Activated naive CD8-positive, alpha-beta T cell (primary cell): ENCODE measurements at regions not wholly inside any gene's neighbourhood (a gene's known extent, or its start where the extent isn't known, plus 50 kb on each side); places are given as distances from the start of the nearest gene placed in this dataset.

Experiments used
- H3K27ac Mint-ChIP-seq: one replicate; pipeline ENCODE4 v1.8.0; 2021; ENCODE audit warnings: mixed read lengths
- H3K27me3 Mint-ChIP-seq: one replicate; pipeline ENCODE4 v1.8.0; 2021; ENCODE audit warnings: mixed read lengths
- H3K36me3 Mint-ChIP-seq: one replicate; pipeline ENCODE4 v1.8.0; 2021; ENCODE audit warnings: mixed read lengths
- H3K4me1 Mint-ChIP-seq: one replicate; pipeline ENCODE4 v1.8.0; 2021; ENCODE audit warnings: low read depth, mixed read lengths
- H3K4me3 Mint-ChIP-seq: one replicate; pipeline ENCODE4 v1.8.0; 2021; ENCODE audit warnings: mild to moderate bottlenecking, mixed read lengths
- H3K9me3 Mint-ChIP-seq: one replicate; pipeline ENCODE4 v1.8.0; 2021; ENCODE audit warnings: low read depth, mixed read lengths

GRCh38 chr10:29962166-29962850 lies 97.1 kb downstream of the JCAD start:
- no peak overlapping the region for H3K4me3 Mint-ChIP-seq
- no peaks in the 10 kb centered on the region for H3K27me3 Mint-ChIP-seq
- H3K4me1 Mint-ChIP-seq = no peaks in the 10 kb centered on the region
- no peaks in the 10 kb centered on the region for H3K36me3 Mint-ChIP-seq
- H3K9me3 Mint-ChIP-seq = no peaks in the 10 kb centered on the region
- H3K27ac Mint-ChIP-seq = no peak overlapping the region

GRCh38 chr10:29961351-29961750 lies 98.0 kb downstream of the JCAD start:
- no peak overlapping the region for H3K27ac Mint-ChIP-seq
- no peaks in the 10 kb centered on the region for H3K27me3 Mint-ChIP-seq
- no peaks in the 10 kb centered on the region for H3K4me1 Mint-ChIP-seq

GRCh38 chr10:29960261-29960660 lies 99.1 kb downstream of the JCAD start:
- no peaks in the 10 kb centered on the region for H3K4me1 Mint-ChIP-seq

More at GRCh38 chr10:29961351-29961750, 98.0 kb downstream of the JCAD start:
- H3K9me3 Mint-ChIP-seq = no peaks in the 10 kb centered on the region
- H3K4me3 Mint-ChIP-seq = no peak overlapping the region
- no peaks in the 10 kb centered on the region for H3K36me3 Mint-ChIP-seq

GRCh38 chr10:29959586-29959985 lies 99.8 kb downstream of the JCAD start:
- Mint-ChIP-seq H3K36me3 (no peaks in the 10 kb centered on the region), H3K9me3 (no peaks in the 10 kb centered on the region), H3K27me3 (no peaks in the 10 kb centered on the region), H3K4me1 (no peaks in the 10 kb centered on the region), H3K27ac (no peak overlapping the region), H3K4me3 (no peak overlapping the region)

More at GRCh38 chr10:29960261-29960660, 99.1 kb downstream of the JCAD start:
- Mint-ChIP-seq H3K36me3 (no peaks in the 10 kb centered on the region), H3K9me3 (no peaks in the 10 kb centered on the region), H3K4me3 (no peak overlapping the region), H3K27ac (no peak overlapping the region), H3K27me3 (no peaks in the 10 kb centered on the region)

GRCh38 chr10:29958440-29958839 lies 100.9 kb downstream of the JCAD start:
- Mint-ChIP-seq H3K27me3 (no peaks in the 10 kb centered on the region), H3K4me3 (no peak overlapping the region), H3K4me1 (no peaks in the 10 kb centered on the region), H3K36me3 (no peaks in the 10 kb centered on the region), H3K27ac (no peak overlapping the region), H3K9me3 (no peaks in the 10 kb centered on the region)

GRCh38 chr10:29957907-29958331 lies 101.5 kb downstream of the JCAD start:
- H3K9me3 Mint-ChIP-seq = no peaks in the 10 kb centered on the region
- H3K36me3 Mint-ChIP-seq = no peaks in the 10 kb centered on the region
- no peak overlapping the region for H3K27ac Mint-ChIP-seq
- no peak overlapping the region for H3K4me3 Mint-ChIP-seq
- H3K27me3 Mint-ChIP-seq = no peaks in the 10 kb centered on the region
- H3K4me1 Mint-ChIP-seq = no peaks in the 10 kb centered on the region

- Mint-ChIP-seq H3K36me3 (no peaks in the 10 kb centered on the region), H3K27ac (no peak overlapping the region)
These were observed 102.2 kb downstream of the JCAD start for GRCh38 chr10:29957236-29957635.

GRCh38 chr10:29956335-29956924 lies 103.0 kb downstream of the JCAD start:
- Mint-ChIP-seq H3K9me3 (no peaks in the 10 kb centered on the region), H3K4me1 (no peaks in the 10 kb centered on the region), H3K27ac (no peak overlapping the region), H3K27me3 (no peaks in the 10 kb centered on the region), H3K4me3 (no peak overlapping the region), H3K36me3 (no peaks in the 10 kb centered on the region)

More at GRCh38 chr10:29957236-29957635, 102.2 kb downstream of the JCAD start:
- Mint-ChIP-seq H3K9me3 (no peaks in the 10 kb centered on the region), H3K4me3 (no peak overlapping the region), H3K4me1 (no peaks in the 10 kb centered on the region), H3K27me3 (no peaks in the 10 kb centered on the region)

- H3K4me1 Mint-ChIP-seq = no peaks in the 10 kb centered on the region
- no peaks in the 10 kb centered on the region for H3K36me3 Mint-ChIP-seq
- no peak overlapping the region for H3K27ac Mint-ChIP-seq
- no peaks in the 10 kb centered on the region for H3K27me3 Mint-ChIP-seq
- no peak overlapping the region for H3K4me3 Mint-ChIP-seq
- no peaks in the 10 kb centered on the region for H3K9me3 Mint-ChIP-seq
These were observed 104.0 kb downstream of the JCAD start for GRCh38 chr10:29955329-29955935.

- no peak overlapping the region for H3K4me3 Mint-ChIP-seq
- no peaks in the 10 kb centered on the region for H3K4me1 Mint-ChIP-seq
- H3K36me3 Mint-ChIP-seq = no peaks in the 10 kb centered on the region
- H3K27me3 Mint-ChIP-seq = no peaks in the 10 kb centered on the region
- no peak overlapping the region for H3K27ac Mint-ChIP-seq
- no peaks in the 10 kb centered on the region for H3K9me3 Mint-ChIP-seq
These were observed 107.9 kb downstream of the JCAD start for GRCh38 chr10:29951441-29951931.

GRCh38 chr10:29950391-29950790 lies 109.0 kb downstream of the JCAD start:
- Mint-ChIP-seq H3K9me3 (no peaks in the 10 kb centered on the region), H3K4me1 (no peaks in the 10 kb centered on the region), H3K27me3 (peaks cover 2% of the 10 kb centered on the region), H3K36me3 (no peaks in the 10 kb centered on the region), H3K27ac (no peak overlapping the region), H3K4me3 (no peak overlapping the region)

- Mint-ChIP-seq H3K27me3 (peaks cover 2% of the 10 kb centered on the region), H3K4me3 (no peak overlapping the region), H3K36me3 (no peaks in the 10 kb centered on the region), H3K4me1 (no peaks in the 10 kb centered on the region), H3K9me3 (no peaks in the 10 kb centered on the region), H3K27ac (no peak overlapping the region)
These were observed 109.9 kb downstream of the JCAD start for GRCh38 chr10:29949411-29950011.

- no peaks in the 10 kb centered on the region for H3K9me3 Mint-ChIP-seq
- H3K4me3 Mint-ChIP-seq = no peak overlapping the region
- peaks cover 2% of the 10 kb centered on the region for H3K27me3 Mint-ChIP-seq
- no peaks in the 10 kb centered on the region for H3K4me1 Mint-ChIP-seq
- no peak overlapping the region for H3K27ac Mint-ChIP-seq
- no peaks in the 10 kb centered on the region for H3K36me3 Mint-ChIP-seq
These were observed 110.5 kb downstream of the JCAD start for GRCh38 chr10:29948881-29949355.

GRCh38 chr10:29947701-29948060 lies 111.7 kb downstream of the JCAD start:
- Mint-ChIP-seq H3K9me3 (no peaks in the 10 kb centered on the region), H3K27ac (no peak overlapping the region), H3K4me1 (no peaks in the 10 kb centered on the region), H3K27me3 (peaks cover 3% of the 10 kb centered on the region), H3K4me3 (no peak overlapping the region), H3K36me3 (no peaks in the 10 kb centered on the region)
